ENCODE measurements at regions not wholly inside any gene's neighbourhood (a gene's known extent, or its start where the extent isn't known, plus 50 kb on each side); places are given as distances from the start of the nearest gene placed in this dataset.

GRCh38 chr12:38384816-38385378, 68.3 kb downstream of the ALG10B start:
- DNase-seq (ENCODE audit: extremely low spot score, unreplicated experiment) = no peak
- Mint-ChIP-seq H3K4me1 (ENCODE audit: unreplicated experiment) (no peaks in the 10 kb centered on the region), H3K9me3 (peaks cover 4% of the 10 kb centered on the region), H3K4me3 (no peak overlapping the region), H3K36me3 (no peaks in the 10 kb centered on the region), H3K27me3 (no peaks in the 10 kb centered on the region), H3K27ac (no peak overlapping the region)
- TF ChIP-seq, protein P1, sequence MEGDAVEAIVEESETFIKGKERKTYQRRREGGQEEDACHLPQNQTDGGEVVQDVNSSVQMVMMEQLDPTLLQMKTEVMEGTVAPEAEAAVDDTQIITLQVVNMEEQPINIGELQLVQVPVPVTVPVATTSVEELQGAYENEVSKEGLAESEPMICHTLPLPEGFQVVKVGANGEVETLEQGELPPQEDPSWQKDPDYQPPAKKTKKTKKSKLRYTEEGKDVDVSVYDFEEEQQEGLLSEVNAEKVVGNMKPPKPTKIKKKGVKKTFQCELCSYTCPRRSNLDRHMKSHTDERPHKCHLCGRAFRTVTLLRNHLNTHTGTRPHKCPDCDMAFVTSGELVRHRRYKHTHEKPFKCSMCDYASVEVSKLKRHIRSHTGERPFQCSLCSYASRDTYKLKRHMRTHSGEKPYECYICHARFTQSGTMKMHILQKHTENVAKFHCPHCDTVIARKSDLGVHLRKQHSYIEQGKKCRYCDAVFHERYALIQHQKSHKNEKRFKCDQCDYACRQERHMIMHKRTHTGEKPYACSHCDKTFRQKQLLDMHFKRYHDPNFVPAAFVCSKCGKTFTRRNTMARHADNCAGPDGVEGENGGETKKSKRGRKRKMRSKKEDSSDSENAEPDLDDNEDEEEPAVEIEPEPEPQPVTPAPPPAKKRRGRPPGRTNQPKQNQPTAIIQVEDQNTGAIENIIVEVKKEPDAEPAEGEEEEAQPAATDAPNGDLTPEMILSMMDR (conservative IDR thresholded peaks at IDR 0.05) = peak; percentile 35

DNA sequence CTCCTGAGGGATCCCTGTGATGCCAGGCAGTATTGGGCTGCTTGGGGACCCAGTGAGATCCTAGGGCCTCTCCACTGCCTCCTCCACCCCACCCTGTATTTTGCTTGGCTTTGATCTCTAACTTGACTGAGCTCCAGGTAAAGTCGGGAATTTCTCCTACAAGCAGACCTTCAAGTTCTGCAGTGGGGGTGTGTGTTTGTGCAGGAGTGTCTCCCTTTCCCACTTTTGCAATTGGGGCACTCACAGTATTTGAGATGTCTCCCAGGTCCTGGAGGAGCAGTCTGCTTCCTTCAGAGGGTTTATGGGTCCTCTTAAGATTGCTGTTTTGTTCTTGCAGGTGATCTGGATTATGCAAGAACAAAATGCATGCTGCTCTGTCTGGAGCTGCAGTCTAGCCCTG, 68.9 kb downstream of the ALG10B start:
- no peaks in the 10 kb centered on the region for H3K36me3 Mint-ChIP-seq
- peaks cover 4% of the 10 kb centered on the region for H3K9me3 Mint-ChIP-seq
- H3K27ac Mint-ChIP-seq = no peak overlapping the region
- TF ChIP-seq, protein P1 (conservative IDR thresholded peaks at IDR 0.05) = no peak
- no peaks in the 10 kb centered on the region for H3K4me1 Mint-ChIP-seq (ENCODE audit: unreplicated experiment)
- H3K27me3 Mint-ChIP-seq = no peaks in the 10 kb centered on the region
- no peak overlapping the region for H3K4me3 Mint-ChIP-seq
- DNase-seq (ENCODE audit: extremely low spot score, unreplicated experiment) = no peak

DNA sequence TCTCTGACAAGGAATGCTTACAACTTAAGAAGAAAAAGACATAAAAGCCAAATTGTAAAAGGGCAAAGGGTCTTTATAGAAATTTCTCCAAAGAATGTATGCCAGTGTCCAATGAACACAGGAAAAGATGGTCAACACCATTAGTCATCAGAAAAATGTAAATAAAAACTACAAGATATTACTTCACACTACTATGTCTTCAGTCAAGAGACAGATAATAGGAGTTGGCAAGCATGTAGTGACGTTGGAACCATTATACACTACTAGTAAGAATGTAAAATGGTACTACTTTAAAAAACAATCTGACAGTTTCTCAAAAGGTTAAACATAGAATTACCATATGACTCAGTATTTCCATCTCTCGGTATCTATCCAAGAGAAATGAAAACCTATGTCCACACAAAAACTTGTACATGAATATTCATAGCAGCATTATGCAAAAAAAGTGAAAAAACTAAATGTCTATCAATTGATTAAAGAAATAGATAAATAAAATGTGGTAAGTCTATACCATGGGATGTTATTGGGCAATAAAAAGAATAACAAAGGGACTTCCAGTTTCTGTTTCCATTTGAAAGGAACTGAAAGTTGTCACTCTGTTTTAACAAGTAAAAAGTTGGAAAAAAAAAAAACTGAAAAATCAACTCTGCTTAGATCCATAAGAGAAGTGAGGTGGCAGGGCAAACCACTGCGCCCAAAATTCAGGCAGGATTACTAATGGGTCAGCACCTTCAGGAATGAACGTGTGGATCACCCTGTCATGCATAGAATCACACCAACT, 69.8 kb downstream of the ALG10B start:
- no peaks in the 10 kb centered on the region for H3K36me3 Mint-ChIP-seq
- peaks cover 4% of the 10 kb centered on the region for H3K9me3 Mint-ChIP-seq
- H3K4me3 Mint-ChIP-seq = no peak overlapping the region
- no peak overlapping the region for H3K27ac Mint-ChIP-seq
- no peak for DNase-seq (ENCODE audit: extremely low spot score, unreplicated experiment)
- H3K27me3 Mint-ChIP-seq = no peaks in the 10 kb centered on the region
- no peaks in the 10 kb centered on the region for H3K4me1 Mint-ChIP-seq (ENCODE audit: unreplicated experiment)
- TF ChIP-seq, protein P1 (conservative IDR thresholded peaks at IDR 0.05) = no peak

- DNase-seq (ENCODE audit: extremely low spot score, unreplicated experiment) = no peak
- no peaks in the 10 kb centered on the region for H3K4me1 Mint-ChIP-seq (ENCODE audit: unreplicated experiment)
- TF ChIP-seq, protein P1 (conservative IDR thresholded peaks at IDR 0.05) = no peak
- H3K27me3 Mint-ChIP-seq = no peaks in the 10 kb centered on the region
- no peaks in the 10 kb centered on the region for H3K36me3 Mint-ChIP-seq
- no peak overlapping the region for H3K4me3 Mint-ChIP-seq
- H3K9me3 Mint-ChIP-seq = no peaks in the 10 kb centered on the region
- no peak overlapping the region for H3K27ac Mint-ChIP-seq
Measured at GRCh38 chr12:38389614-38390013, 73.0 kb downstream of the ALG10B start.

- Mint-ChIP-seq H3K4me1 (ENCODE audit: unreplicated experiment) (no peaks in the 10 kb centered on the region), H3K27ac (no peak overlapping the region), H3K27me3 (no peaks in the 10 kb centered on the region), H3K9me3 (no peaks in the 10 kb centered on the region), H3K36me3 (no peaks in the 10 kb centered on the region), H3K4me3 (no peak overlapping the region)
- TF ChIP-seq, protein P1 (conservative IDR thresholded peaks at IDR 0.05) = no peak
- DNase-seq (ENCODE audit: extremely low spot score, unreplicated experiment) = no peak
Measured at GRCh38 chr12:38391007-38391406, 74.4 kb downstream of the ALG10B start.

All from type B pancreatic cell (in vitro differentiated cells).